Testis (tissue), 2 donors: ENCODE measurements at regions not wholly inside any gene's neighbourhood (a gene's known extent, or its start where the extent isn't known, plus 50 kb on each side); places are given as distances from the start of the nearest gene placed in this dataset.

Experiments used
- DNase-seq: peaks from one replicate; pipeline ENCODE4 v3.0.0-alpha.2; 2019
- H3K27ac ChIP-seq, 2 donors: fragments of 200-600 bp; sonication (generic); one replicate each; pipeline ENCODE4 v1.5.1; 2019
- H3K27me3 ChIP-seq: fragments of 200-600 bp; sonication (generic); one replicate; pipeline ENCODE4 v1.5.1; 2019
- H3K36me3 ChIP-seq: fragments of 200-600 bp; sonication (generic); one replicate; pipeline ENCODE4 v1.5.1; 2017; ENCODE audit warnings: low read depth; ENCODE audit errors: missing control alignments
- H3K4me1 ChIP-seq: fragments of 200-600 bp; sonication (generic); one replicate; pipeline ENCODE4 v1.5.1; 2019
- H3K4me3 ChIP-seq, 2 donors: fragments of 200-600 bp; sonication (generic); one replicate each; pipeline ENCODE4 v1.5.1; 2017 to 2019
- H3K9me3 ChIP-seq: fragments of 200-600 bp; sonication (generic); one replicate; pipeline ENCODE4 v1.5.1; 2017
- CTCF ChIP-seq, 3 experiments: fragments of 450-650 bp in 2 of 3; fragments of 200-600 bp in 1 of 3; sonication (generic) in 1 of 3; IDR thresholded peaks; one replicate each; pipeline ENCODE4 v1.5.1; 2016 to 2019; ENCODE audit warnings: antibody characterized with exemption in 3 of 3, mild to moderate bottlenecking in 2 of 3, moderate library complexity in 1 of 3
- POLR2A ChIP-seq: fragments of 450-650 bp; IDR thresholded peaks from one replicate; pipeline ENCODE4 v1.6.1; 2017; ENCODE audit warnings: antibody characterized with exemption, mild to moderate bottlenecking, moderate library complexity
- WGBS, 2 donors: methylation state at CpG; one replicate each; pipeline ENCODE4 v1.1.5; 2018; 5-methylcytosine and 5-hydroxymethylcytosine counted together
- intact Hi-C: fragments of 100-400 bp; cut with DNase I; formaldehyde crosslinking; loops from one replicate; pipeline ENCODE4 v1.15.1; 2023; ENCODE audit warnings: low total_unique reads

- no peak for DNase-seq
- intact Hi-C loops = no loop called here
- Histone ChIP-seq H3K36me3 (no peaks in the 10 kb centered on the region), H3K27me3 (no peaks in the 10 kb centered on the region), H3K27ac (no peak overlapping the region), H3K4me3 (no peak overlapping the region), H3K9me3 (no peaks in the 10 kb centered on the region), H3K4me1 (no peaks in the 10 kb centered on the region)
- TF ChIP-seq POLR2A = no peak
- no peak for TF ChIP-seq CTCF (IDR thresholded peaks at IDR 0.05)
- WGBS, 2 donors = 84% methylated on average over 7 of the region's 7 CpGs; no CpG with 5 or more reads in 1 of the 2 donors
Measured at GRCh38 chr2:120452131-120452530, 106.2 kb downstream of the INHBB start.

- TF ChIP-seq CTCF (IDR thresholded peaks at IDR 0.05) (no peak), POLR2A (no peak)
- DNase-seq = no peak
- 94 to 95% methylated on average over 12 to 13 of the region's 13 CpGs for WGBS, 2 donors
- H3K4me3 ChIP-seq = no peak overlapping the region
- no peaks in the 10 kb centered on the region for H3K4me1 ChIP-seq
- no peaks in the 10 kb centered on the region for H3K36me3 ChIP-seq
- no peaks in the 10 kb centered on the region for H3K27me3 ChIP-seq
- H3K9me3 ChIP-seq = no peaks in the 10 kb centered on the region
- no peak overlapping the region for H3K27ac ChIP-seq
- intact Hi-C loops = no loop called here
Measured at GRCh38 chr2:120452945-120453634, 107.2 kb downstream of the INHBB start.

- TF ChIP-seq CTCF (IDR thresholded peaks at IDR 0.05) = no peak
- TF ChIP-seq POLR2A = no peak
- WGBS, 2 donors = 94 to 95% methylated on average over 3 of the region's 3 CpGs
- DNase-seq = no peak
Measured at GRCh38 chr2:120453635-120453998, 107.7 kb downstream of the INHBB start.

GRCh38 chr2:120454654-120455385, 108.9 kb downstream of the INHBB start:
- 85 to 87% methylated on average over 12 of the region's 12 CpGs for WGBS, 2 donors

More at GRCh38 chr2:120453635-120453998, 107.7 kb downstream of the INHBB start:
- H3K27ac ChIP-seq = no peak overlapping the region
- intact Hi-C loops = no loop called here
- H3K36me3 ChIP-seq = no peaks in the 10 kb centered on the region
- no peaks in the 10 kb centered on the region for H3K4me1 ChIP-seq
- no peaks in the 10 kb centered on the region for H3K27me3 ChIP-seq
- no peak overlapping the region for H3K4me3 ChIP-seq
- H3K9me3 ChIP-seq = no peaks in the 10 kb centered on the region

More at GRCh38 chr2:120454654-120455385, 108.9 kb downstream of the INHBB start:
- Histone ChIP-seq H3K4me1 (no peaks in the 10 kb centered on the region), H3K9me3 (no peaks in the 10 kb centered on the region), H3K4me3 (no peak overlapping the region), H3K36me3 (no peaks in the 10 kb centered on the region), H3K27ac (no peak overlapping the region), H3K27me3 (no peaks in the 10 kb centered on the region)
- intact Hi-C loops = no loop called here
- TF ChIP-seq CTCF (IDR thresholded peaks at IDR 0.05) = no peak
- TF ChIP-seq POLR2A = no peak
- no peak for DNase-seq
